ENCODE measurements at regions not wholly inside any gene's neighbourhood (a gene's known extent, or its start where the extent isn't known, plus 50 kb on each side); places are given as distances from the start of the nearest gene placed in this dataset.

- H3K4me3 ChIP-seq (ENCODE audit: low read depth, low read length) = no peak overlapping the region
- no peak for DNase-seq (ENCODE audit: low read depth)
- no peak for TF ChIP-seq CTCF (IDR thresholded peaks at IDR 0.05; ENCODE audit: insufficient read depth, low read depth, low read length)
These were observed 132.8 kb upstream of the SERTAD2 start for GRCh38 chr2:64786343-64787018.

- TF ChIP-seq CTCF (IDR thresholded peaks at IDR 0.05; ENCODE audit: insufficient read depth, low read depth, low read length) = no peak
- H3K4me3 ChIP-seq (ENCODE audit: low read depth, low read length) = no peak overlapping the region
- no peak for DNase-seq (ENCODE audit: low read depth)
These were observed 133.3 kb upstream of the SERTAD2 start for GRCh38 chr2:64787019-64787365.

DNA sequence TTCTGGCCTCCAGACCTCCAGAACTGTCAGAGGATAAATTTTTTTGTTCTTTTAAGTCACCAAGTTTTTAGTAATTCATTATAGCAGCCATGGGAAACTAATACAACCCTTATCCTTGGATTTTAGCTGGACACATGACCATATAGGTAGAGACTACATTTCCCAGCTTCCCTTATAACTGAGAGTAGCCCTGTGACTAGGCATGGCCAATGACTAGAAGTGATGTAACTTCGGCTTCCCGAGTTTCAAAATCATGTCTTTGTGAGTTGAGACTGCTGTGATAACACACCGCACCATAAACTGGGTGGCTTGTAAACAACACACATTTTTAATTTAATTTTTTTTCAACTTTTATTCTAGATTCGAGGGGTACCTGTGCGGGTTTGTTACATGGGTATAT is 134.0 kb upstream of the SERTAD2 start:
- DNase-seq (ENCODE audit: low read depth) = peak; percentile 54
- no peak overlapping the region for H3K4me3 ChIP-seq (ENCODE audit: low read depth, low read length)
- no peak for TF ChIP-seq CTCF (IDR thresholded peaks at IDR 0.05; ENCODE audit: insufficient read depth, low read depth, low read length)

GRCh38 chr2:64789466-64790320 is 136.0 kb upstream of the SERTAD2 start:
- TF ChIP-seq CTCF (IDR thresholded peaks at IDR 0.05; ENCODE audit: insufficient read depth, low read depth, low read length) = no peak
- DNase-seq (ENCODE audit: low read depth) = no peak
- H3K4me3 ChIP-seq (ENCODE audit: low read depth, low read length) = no peak overlapping the region

DNA sequence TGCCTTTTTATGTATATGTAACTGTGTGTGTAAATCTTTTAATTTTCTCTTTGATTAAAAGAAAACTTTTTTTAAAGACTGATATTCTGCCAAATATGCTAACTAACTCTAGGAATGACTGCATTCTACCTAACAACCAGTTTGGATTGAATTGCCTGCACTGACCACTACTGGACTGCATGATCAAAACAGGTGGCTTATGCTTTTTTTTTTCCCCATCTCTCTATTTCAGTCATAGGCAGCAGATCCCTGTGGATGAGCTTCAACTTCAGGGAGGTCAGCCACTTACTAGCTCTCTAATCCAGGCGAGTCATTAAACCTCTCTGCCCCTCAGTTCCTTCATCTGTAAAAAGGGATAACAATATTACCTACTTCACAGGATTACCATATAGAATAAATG is 138.6 kb upstream of the SERTAD2 start:
- no peak for DNase-seq (ENCODE audit: low read depth)
- no peak overlapping the region for H3K4me3 ChIP-seq (ENCODE audit: low read depth, low read length)
- TF ChIP-seq CTCF (IDR thresholded peaks at IDR 0.05; ENCODE audit: insufficient read depth, low read depth, low read length) = no peak

DNA sequence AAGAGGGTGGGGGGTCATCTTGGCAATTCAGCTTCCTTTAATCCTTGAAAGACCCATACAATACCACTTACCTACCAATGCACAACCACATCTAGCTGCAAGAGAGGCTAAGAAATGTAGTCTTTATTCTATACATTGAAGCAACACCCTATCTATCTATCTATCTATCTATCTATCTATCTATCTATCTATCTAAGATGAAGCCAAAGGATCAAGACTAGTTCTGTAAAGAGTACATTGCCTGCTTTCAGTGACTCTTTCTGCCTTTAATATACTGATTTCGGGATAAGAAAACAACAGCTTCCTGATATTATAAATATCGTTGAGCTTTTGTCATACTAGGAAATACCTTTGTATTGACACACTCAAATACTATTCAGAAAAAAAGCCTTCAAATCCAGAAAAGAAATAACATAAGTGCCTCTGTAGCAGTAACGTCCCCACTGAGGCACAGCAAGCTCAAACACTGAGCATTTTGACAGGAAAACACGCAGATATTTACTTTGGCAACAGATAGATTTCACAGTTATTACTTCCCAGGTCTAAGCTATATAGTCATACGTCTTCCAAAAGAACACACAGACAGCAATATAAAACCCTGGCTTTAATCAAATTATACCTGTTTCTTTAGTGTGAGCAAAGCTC is 139.4 kb upstream of the SERTAD2 start:
- no peak for DNase-seq (ENCODE audit: low read depth)
- TF ChIP-seq CTCF (IDR thresholded peaks at IDR 0.05; ENCODE audit: insufficient read depth, low read depth, low read length) = no peak
- H3K4me3 ChIP-seq (ENCODE audit: low read depth, low read length) = no peak overlapping the region

Measured in fibroblast of villous mesenchyme (primary cell).